ENCODE measurements at regions not wholly inside any gene's neighbourhood (a gene's known extent, or its start where the extent isn't known, plus 50 kb on each side); places are given as distances from the start of the nearest gene placed in this dataset.

GRCh38 chr1:82565146-82565545 lies 764.4 kb downstream of the ADGRL2 start:
- Histone ChIP-seq H3F3A (ENCODE audit: control insufficient read depth, insufficient read depth) (no peaks in the 10 kb centered on the region), H3K4me1 (ENCODE audit: control insufficient read depth, low read length) (no peaks in the 10 kb centered on the region), H3K9me2 (replicated peaks; ENCODE audit: control insufficient read depth, low read length) (no peaks in the 10 kb centered on the region), H3K27ac (ENCODE audit: low read depth, low read length) (no peak overlapping the region), H3K4me3 (ENCODE audit: low read length) (no peak overlapping the region), H3K79me2 (ENCODE audit: control insufficient read depth, low read length) (no peaks in the 10 kb centered on the region), H3K9me3 (ENCODE audit: control insufficient read depth, insufficient read depth, low read length) (no peaks in the 10 kb centered on the region), H3K27me3 (ENCODE audit: control insufficient read depth, low read length) (no peaks in the 10 kb centered on the region), H4K20me1 (ENCODE audit: control insufficient read depth, insufficient read depth, low read depth, low read length) (no peaks in the 10 kb centered on the region), H3K36me3 (ENCODE audit: control insufficient read depth, low read length) (no peaks in the 10 kb centered on the region), H3K4me2 (ENCODE audit: low read length) (no peak overlapping the region)
- TF ChIP-seq, protein P1, sequence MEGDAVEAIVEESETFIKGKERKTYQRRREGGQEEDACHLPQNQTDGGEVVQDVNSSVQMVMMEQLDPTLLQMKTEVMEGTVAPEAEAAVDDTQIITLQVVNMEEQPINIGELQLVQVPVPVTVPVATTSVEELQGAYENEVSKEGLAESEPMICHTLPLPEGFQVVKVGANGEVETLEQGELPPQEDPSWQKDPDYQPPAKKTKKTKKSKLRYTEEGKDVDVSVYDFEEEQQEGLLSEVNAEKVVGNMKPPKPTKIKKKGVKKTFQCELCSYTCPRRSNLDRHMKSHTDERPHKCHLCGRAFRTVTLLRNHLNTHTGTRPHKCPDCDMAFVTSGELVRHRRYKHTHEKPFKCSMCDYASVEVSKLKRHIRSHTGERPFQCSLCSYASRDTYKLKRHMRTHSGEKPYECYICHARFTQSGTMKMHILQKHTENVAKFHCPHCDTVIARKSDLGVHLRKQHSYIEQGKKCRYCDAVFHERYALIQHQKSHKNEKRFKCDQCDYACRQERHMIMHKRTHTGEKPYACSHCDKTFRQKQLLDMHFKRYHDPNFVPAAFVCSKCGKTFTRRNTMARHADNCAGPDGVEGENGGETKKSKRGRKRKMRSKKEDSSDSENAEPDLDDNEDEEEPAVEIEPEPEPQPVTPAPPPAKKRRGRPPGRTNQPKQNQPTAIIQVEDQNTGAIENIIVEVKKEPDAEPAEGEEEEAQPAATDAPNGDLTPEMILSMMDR (IDR thresholded peaks at IDR 0.05; ENCODE audit: low read depth, low read length, poor library complexity, severe bottlenecking), result no peak
- no peak for TF ChIP-seq EZH2phosphoT487 (IDR thresholded peaks at IDR 0.05; ENCODE audit: borderline replicate concordance, low read length)

- no peaks in the 10 kb centered on the region for H3K4me1 ChIP-seq (ENCODE audit: control insufficient read depth, low read length)
- no peak overlapping the region for H3K27ac ChIP-seq (ENCODE audit: low read depth, low read length)
- H3K9me2 ChIP-seq (replicated peaks; ENCODE audit: control insufficient read depth, low read length), result no peaks in the 10 kb centered on the region
- no peaks in the 10 kb centered on the region for H4K20me1 ChIP-seq (ENCODE audit: control insufficient read depth, insufficient read depth, low read depth, low read length)
- H3K9me3 ChIP-seq (ENCODE audit: control insufficient read depth, insufficient read depth, low read length), result no peaks in the 10 kb centered on the region
- no peaks in the 10 kb centered on the region for H3K27me3 ChIP-seq (ENCODE audit: control insufficient read depth, low read length)
- no peak overlapping the region for H3K4me3 ChIP-seq (ENCODE audit: low read length)
- no peaks in the 10 kb centered on the region for H3F3A ChIP-seq (ENCODE audit: control insufficient read depth, insufficient read depth)
- TF ChIP-seq, protein P1 (IDR thresholded peaks at IDR 0.05; ENCODE audit: low read depth, low read length, poor library complexity, severe bottlenecking), result no peak
- no peak for TF ChIP-seq EZH2phosphoT487 (IDR thresholded peaks at IDR 0.05; ENCODE audit: borderline replicate concordance, low read length)
- no peaks in the 10 kb centered on the region for H3K79me2 ChIP-seq (ENCODE audit: control insufficient read depth, low read length)
- H3K36me3 ChIP-seq (ENCODE audit: control insufficient read depth, low read length), result no peaks in the 10 kb centered on the region
- no peak overlapping the region for H3K4me2 ChIP-seq (ENCODE audit: low read length)
These were observed 763.6 kb downstream of the ADGRL2 start for GRCh38 chr1:82564333-82564732.

DNA sequence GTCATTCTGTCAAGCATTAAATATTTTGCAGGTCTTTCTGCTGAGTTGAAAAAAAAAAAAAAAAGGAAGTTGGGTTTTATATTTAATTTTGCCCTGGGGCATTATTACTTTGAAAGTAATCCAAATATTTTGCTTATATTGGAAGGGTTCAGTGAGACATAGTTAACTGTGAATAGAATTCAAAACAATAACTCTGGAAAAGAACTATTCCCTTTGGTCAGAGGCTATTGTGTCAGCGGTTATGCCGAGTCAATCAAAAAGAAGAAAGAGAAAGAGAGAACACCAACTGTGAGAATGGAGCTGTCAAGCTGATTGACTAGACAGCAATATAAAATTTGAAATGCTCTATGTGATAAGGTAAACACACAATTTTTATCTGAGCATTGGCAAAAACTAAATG lies 761.7 kb downstream of the ADGRL2 start:
- no peak overlapping the region for H3K27ac ChIP-seq (ENCODE audit: low read depth, low read length)
- no peak for TF ChIP-seq EZH2phosphoT487 (IDR thresholded peaks at IDR 0.05; ENCODE audit: borderline replicate concordance, low read length)
- TF ChIP-seq, protein P1 (IDR thresholded peaks at IDR 0.05; ENCODE audit: low read depth, low read length, poor library complexity, severe bottlenecking), result no peak
- H3K27me3 ChIP-seq (ENCODE audit: control insufficient read depth, low read length), result no peaks in the 10 kb centered on the region
- H3K9me2 ChIP-seq (replicated peaks; ENCODE audit: control insufficient read depth, low read length), result no peaks in the 10 kb centered on the region
- H3K4me1 ChIP-seq (ENCODE audit: control insufficient read depth, low read length), result no peaks in the 10 kb centered on the region
- H3K79me2 ChIP-seq (ENCODE audit: control insufficient read depth, low read length), result no peaks in the 10 kb centered on the region
- H3F3A ChIP-seq (ENCODE audit: control insufficient read depth, insufficient read depth), result no peaks in the 10 kb centered on the region
- H3K36me3 ChIP-seq (ENCODE audit: control insufficient read depth, low read length), result no peaks in the 10 kb centered on the region
- no peaks in the 10 kb centered on the region for H4K20me1 ChIP-seq (ENCODE audit: control insufficient read depth, insufficient read depth, low read depth, low read length)
- H3K4me3 ChIP-seq (ENCODE audit: low read length), result no peak overlapping the region
- H3K9me3 ChIP-seq (ENCODE audit: control insufficient read depth, insufficient read depth, low read length), result no peaks in the 10 kb centered on the region
- no peak overlapping the region for H3K4me2 ChIP-seq (ENCODE audit: low read length)

DNA sequence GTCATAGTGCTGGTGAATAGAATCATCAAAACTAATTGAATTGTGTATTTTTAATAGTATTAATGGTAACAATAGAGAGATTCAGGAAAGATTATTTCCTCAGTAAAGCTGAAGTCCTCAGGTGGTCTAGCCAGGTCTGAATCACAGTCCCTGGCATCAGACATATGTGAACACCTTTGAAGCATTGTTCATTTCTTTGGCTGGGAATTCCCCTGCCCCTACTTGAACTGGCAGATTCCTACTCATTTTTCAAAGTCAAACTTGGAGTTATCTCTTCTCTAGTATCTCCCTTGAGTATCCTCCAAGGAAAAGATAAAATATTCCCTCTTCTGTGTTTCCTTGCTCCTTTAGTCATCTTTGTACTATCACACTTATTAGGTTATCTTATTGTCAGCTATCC lies 759.8 kb downstream of the ADGRL2 start:
- Histone ChIP-seq H3K79me2 (ENCODE audit: control insufficient read depth, low read length) (no peaks in the 10 kb centered on the region), H3K9me2 (replicated peaks; ENCODE audit: control insufficient read depth, low read length) (no peaks in the 10 kb centered on the region), H3F3A (ENCODE audit: control insufficient read depth, insufficient read depth) (no peaks in the 10 kb centered on the region), H3K36me3 (ENCODE audit: control insufficient read depth, low read length) (no peaks in the 10 kb centered on the region), H3K4me1 (ENCODE audit: control insufficient read depth, low read length) (no peaks in the 10 kb centered on the region), H3K27me3 (ENCODE audit: control insufficient read depth, low read length) (no peaks in the 10 kb centered on the region), H3K4me3 (ENCODE audit: low read length) (no peak overlapping the region), H4K20me1 (ENCODE audit: control insufficient read depth, insufficient read depth, low read depth, low read length) (no peaks in the 10 kb centered on the region), H3K27ac (ENCODE audit: low read depth, low read length) (no peak overlapping the region), H3K4me2 (ENCODE audit: low read length) (no peak overlapping the region), H3K9me3 (ENCODE audit: control insufficient read depth, insufficient read depth, low read length) (no peaks in the 10 kb centered on the region)
- TF ChIP-seq, protein P1 (IDR thresholded peaks at IDR 0.05; ENCODE audit: low read depth, low read length, poor library complexity, severe bottlenecking), result no peak
- no peak for TF ChIP-seq EZH2phosphoT487 (IDR thresholded peaks at IDR 0.05; ENCODE audit: borderline replicate concordance, low read length)
